PFSK-1 (cell line): ENCODE measurements at regions not wholly inside any gene's neighbourhood (a gene's known extent, or its start where the extent isn't known, plus 50 kb on each side); places are given as distances from the start of the nearest gene placed in this dataset.

ENCODE experiments used
- FOXP2 ChIP-seq: optimal IDR thresholded peaks from 2 replicates; pipeline ENCODE3; 2011; ENCODE audit warnings: borderline replicate concordance, control low read depth, inconsistent platforms; ENCODE audit not compliant: insufficient read depth; ENCODE audit errors: extremely low read length, extremely low read depth
- POLR2AphosphoS5 ChIP-seq: IDR thresholded peaks from 2 replicates; pipeline ENCODE4 v1.6.1; 2012; ENCODE audit warnings: low read depth, mild to moderate bottlenecking, control low read depth, low read length, moderate library complexity
- REST ChIP-seq, 2 experiments: IDR thresholded peaks; 2 replicates each; pipeline versions ENCODE4 v1.6.1 to v1.8.0; 2011 to 2012; ENCODE audit warnings: low read depth in 2 of 2, low read length in 2 of 2, control low read depth in 1 of 2, inconsistent platforms in 1 of 2, mild to moderate bottlenecking in 1 of 2, moderate library complexity in 1 of 2; ENCODE audit not compliant: insufficient read depth in 1 of 2
- SIN3A ChIP-seq: IDR thresholded peaks from 2 replicates; pipeline ENCODE4 v1.6.1; 2012; ENCODE audit warnings: mild to moderate bottlenecking, low read length, moderate library complexity, borderline replicate concordance; ENCODE audit not compliant: insufficient read depth
- TAF1 ChIP-seq: IDR thresholded peaks from 2 replicates; pipeline ENCODE4 v1.6.1; 2012; ENCODE audit warnings: low read length, control low read depth, borderline replicate concordance; ENCODE audit not compliant: insufficient read depth

- TF ChIP-seq POLR2AphosphoS5 (no peak), FOXP2 (no peak), TAF1 (no peak), REST (IDR thresholded peaks at IDR 0.05; ENCODE audit: insufficient read depth in 1 of 2, low read depth in 2 of 2, low read length in 2 of 2) (no peak), SIN3A (no peak)
Observed at GRCh38 chr20:58570204-58570859, 55.1 kb upstream of the APCDD1L start.

GRCh38 chr20:58569241-58570125 is 54.3 kb upstream of the APCDD1L start:
- no peak for TF ChIP-seq FOXP2

GRCh38 chr20:58568483-58569240 is 53.5 kb upstream of the APCDD1L start:
- TF ChIP-seq TAF1 (no peak), POLR2AphosphoS5 (no peak), FOXP2 (no peak), REST (IDR thresholded peaks at IDR 0.05; ENCODE audit: insufficient read depth in 1 of 2, low read depth in 2 of 2, low read length in 2 of 2) (no peak), SIN3A (no peak)

- no peak for TF ChIP-seq REST (IDR thresholded peaks at IDR 0.05; ENCODE audit: insufficient read depth in 1 of 2, low read depth in 2 of 2, low read length in 2 of 2)
- TF ChIP-seq SIN3A, result no peak
- no peak for TF ChIP-seq TAF1
- TF ChIP-seq FOXP2, result no peak
- no peak for TF ChIP-seq POLR2AphosphoS5
Observed at GRCh38 chr20:58568126-58568482, 52.9 kb upstream of the APCDD1L start.

- TF ChIP-seq POLR2AphosphoS5, result no peak
- TF ChIP-seq SIN3A, result no peak
- TF ChIP-seq FOXP2, result no peak
- no peak for TF ChIP-seq TAF1
- no peak for TF ChIP-seq REST (IDR thresholded peaks at IDR 0.05; ENCODE audit: insufficient read depth in 1 of 2, low read depth in 2 of 2, low read length in 2 of 2)
Observed at GRCh38 chr20:58567437-58567836, 52.2 kb upstream of the APCDD1L start.
